Neural progenitor cell (in vitro differentiated cells): ENCODE measurements at regions not wholly inside any gene's neighbourhood (a gene's known extent, or its start where the extent isn't known, plus 50 kb on each side); places are given as distances from the start of the nearest gene placed in this dataset.
A peak's percentile ranks its signal among the peaks of the same experiment; 100 is the strongest.

Experiments used
- DNase-seq: peaks from one replicate; pipeline ENCODE4 v3.0.0-alpha.2; 2016; ENCODE audit warnings: low spot score
- H2AFZ ChIP-seq: fragments of 200-600 bp; sonication (generic); replicated peaks from 2 replicates; pipeline ENCODE4 v1.6.1; 2016; ENCODE audit warnings: antibody characterized with exemption
- H3F3A ChIP-seq: fragments of 200-600 bp; sonication (generic); 2 replicates; pipeline ENCODE4 v1.6.1; 2016; ENCODE audit warnings: antibody characterized with exemption, low read depth
- H3K27ac ChIP-seq: fragments of 200-600 bp; sonication (generic); 2 replicates; pipeline ENCODE4 v1.5.1; 2016; ENCODE audit warnings: mild to moderate bottlenecking
- H3K27me3 ChIP-seq: fragments of 200-600 bp; sonication (generic); 2 replicates; pipeline ENCODE4 v1.6.1; 2016; ENCODE audit warnings: mild to moderate bottlenecking, moderate library complexity
- H3K36me3 ChIP-seq: fragments of 200-600 bp; sonication (generic); 2 replicates; pipeline ENCODE4 v1.5.1; 2016
- H3K4me1 ChIP-seq: fragments of 200-600 bp; sonication (generic); 2 replicates; pipeline ENCODE4 v1.6.1; 2016; ENCODE audit warnings: mixed run types
- H3K4me2 ChIP-seq: fragments of 200-600 bp; sonication (generic); 2 replicates; pipeline ENCODE4 v1.6.1; 2016
- H3K4me3 ChIP-seq: fragments of 200-600 bp; sonication (generic); 2 replicates; pipeline ENCODE4 v1.5.1; 2016
- H3K79me2 ChIP-seq: fragments of 200-600 bp; sonication (generic); 2 replicates; pipeline ENCODE4 v1.6.1; 2016; ENCODE audit warnings: low read depth
- H3K9ac ChIP-seq: fragments of 200-600 bp; sonication (generic); 2 replicates; pipeline ENCODE4 v1.6.1; 2016
- H3K9me3 ChIP-seq: fragments of 200-600 bp; sonication (generic); 2 replicates; pipeline ENCODE4 v1.5.1; 2016; ENCODE audit warnings: low read depth
- H4K20me1 ChIP-seq: fragments of 200-600 bp; sonication (generic); 2 replicates; pipeline ENCODE4 v1.6.1; 2016; ENCODE audit warnings: low read depth
- H3K27ac Mint-ChIP-seq: 3 replicates; pipeline ENCODE4 v1.8.0; 2021; ENCODE audit warnings: mixed read lengths
- H3K27me3 Mint-ChIP-seq: 2 replicates; pipeline ENCODE4 v1.8.0; 2022; ENCODE audit warnings: low read depth, mild to moderate bottlenecking, inconsistent platforms, moderate library complexity, mixed read lengths; ENCODE audit not compliant: insufficient read depth
- H3K36me3 Mint-ChIP-seq: 3 replicates; pipeline ENCODE4 v1.8.0; 2021; ENCODE audit warnings: mixed read lengths
- H3K4me1 Mint-ChIP-seq: 3 replicates; pipeline ENCODE4 v1.8.0; 2021; ENCODE audit warnings: mixed read lengths
- H3K4me3 Mint-ChIP-seq: 3 replicates; pipeline ENCODE4 v1.8.0; 2021; ENCODE audit warnings: mild to moderate bottlenecking, moderate library complexity, mixed read lengths
- H3K9me3 Mint-ChIP-seq: 3 replicates; pipeline ENCODE4 v1.8.0; 2020; ENCODE audit warnings: mixed read lengths
- EZH2 ChIP-seq: fragments of 200-600 bp; sonication (generic); IDR thresholded peaks from 2 replicates; pipeline ENCODE4 v1.6.1; 2017; ENCODE audit warnings: antibody characterized with exemption, mild to moderate bottlenecking, moderate library complexity
- EZH2phosphoT487 ChIP-seq: fragments of 200-600 bp; sonication (generic); IDR thresholded peaks from 2 replicates; pipeline ENCODE4 v1.6.1; 2017; ENCODE audit warnings: antibody characterized with exemption
- TF ChIP-seq, protein P1 (sequence below): fragments of 200-600 bp; sonication (generic); IDR thresholded peaks from 2 replicates; pipeline ENCODE4 v1.5.1; 2017; ENCODE audit warnings: antibody characterized with exemption, mild to moderate bottlenecking

DNA sequence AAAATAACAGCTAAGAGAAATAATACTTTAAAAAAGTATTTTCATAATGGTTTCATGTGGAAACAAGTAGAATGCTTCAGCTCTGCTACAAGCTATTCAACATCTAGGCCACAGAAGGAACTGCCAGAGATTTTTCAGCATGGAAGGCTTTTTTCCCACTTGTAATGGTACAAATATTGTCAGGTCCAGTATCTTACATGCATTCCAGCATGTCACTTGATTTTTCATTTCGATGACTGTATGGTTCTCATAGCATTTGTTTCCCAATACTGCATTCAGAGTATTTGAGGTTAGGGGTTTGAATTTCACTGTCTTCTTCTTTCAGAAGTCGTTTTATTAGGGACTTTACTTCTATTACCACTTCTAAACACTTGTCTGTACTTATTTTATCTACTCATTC lies 1701.5 kb upstream of the FLRT2 start:
- Histone ChIP-seq H3K9me3 (no peaks in the 10 kb centered on the region), H2AFZ (no peak overlapping the region), H3F3A (no peaks in the 10 kb centered on the region), H3K4me2 (no peak overlapping the region), H3K4me3 (no peak overlapping the region), H3K27ac (no peak overlapping the region), H3K36me3 (no peaks in the 10 kb centered on the region), H4K20me1 (no peaks in the 10 kb centered on the region), H3K79me2 (no peaks in the 10 kb centered on the region), H3K27me3 (no peaks in the 10 kb centered on the region), H3K9ac (no peak overlapping the region), H3K4me1 (no peaks in the 10 kb centered on the region)
- Mint-ChIP-seq H3K36me3 (no peaks in the 10 kb centered on the region), H3K27me3 (no peaks in the 10 kb centered on the region), H3K4me3 (no peak overlapping the region), H3K27ac (no peak overlapping the region), H3K9me3 (no peaks in the 10 kb centered on the region), H3K4me1 (no peaks in the 10 kb centered on the region)
- no peak for DNase-seq
- TF ChIP-seq EZH2phosphoT487 = no peak
- TF ChIP-seq, protein P1, sequence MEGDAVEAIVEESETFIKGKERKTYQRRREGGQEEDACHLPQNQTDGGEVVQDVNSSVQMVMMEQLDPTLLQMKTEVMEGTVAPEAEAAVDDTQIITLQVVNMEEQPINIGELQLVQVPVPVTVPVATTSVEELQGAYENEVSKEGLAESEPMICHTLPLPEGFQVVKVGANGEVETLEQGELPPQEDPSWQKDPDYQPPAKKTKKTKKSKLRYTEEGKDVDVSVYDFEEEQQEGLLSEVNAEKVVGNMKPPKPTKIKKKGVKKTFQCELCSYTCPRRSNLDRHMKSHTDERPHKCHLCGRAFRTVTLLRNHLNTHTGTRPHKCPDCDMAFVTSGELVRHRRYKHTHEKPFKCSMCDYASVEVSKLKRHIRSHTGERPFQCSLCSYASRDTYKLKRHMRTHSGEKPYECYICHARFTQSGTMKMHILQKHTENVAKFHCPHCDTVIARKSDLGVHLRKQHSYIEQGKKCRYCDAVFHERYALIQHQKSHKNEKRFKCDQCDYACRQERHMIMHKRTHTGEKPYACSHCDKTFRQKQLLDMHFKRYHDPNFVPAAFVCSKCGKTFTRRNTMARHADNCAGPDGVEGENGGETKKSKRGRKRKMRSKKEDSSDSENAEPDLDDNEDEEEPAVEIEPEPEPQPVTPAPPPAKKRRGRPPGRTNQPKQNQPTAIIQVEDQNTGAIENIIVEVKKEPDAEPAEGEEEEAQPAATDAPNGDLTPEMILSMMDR = no peak
- no peak for TF ChIP-seq EZH2

DNA sequence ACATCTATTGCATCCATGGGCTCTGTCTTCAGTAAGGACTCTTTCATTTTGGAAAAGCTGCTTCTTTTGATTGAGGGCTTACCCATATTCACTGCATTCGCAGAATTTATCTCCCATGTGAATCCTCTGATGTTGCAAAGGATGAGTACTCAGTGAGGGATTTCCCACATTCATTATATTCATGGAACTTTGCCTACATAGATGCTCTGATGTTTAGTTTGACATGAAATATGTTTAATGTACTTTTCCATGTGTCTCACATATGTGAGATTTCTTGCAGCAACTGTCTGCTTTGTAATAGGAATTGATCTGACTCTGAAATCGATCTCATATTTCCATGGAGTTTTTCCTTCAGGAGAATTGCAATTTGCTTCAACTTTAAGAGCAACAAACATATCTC lies 1699.6 kb upstream of the FLRT2 start:
- Mint-ChIP-seq H3K36me3 (no peaks in the 10 kb centered on the region), H3K9me3 (no peaks in the 10 kb centered on the region), H3K27ac (no peak overlapping the region), H3K27me3 (no peaks in the 10 kb centered on the region), H3K4me3 (no peak overlapping the region), H3K4me1 (no peaks in the 10 kb centered on the region)
- H3K4me3 ChIP-seq = no peak overlapping the region
- no peaks in the 10 kb centered on the region for H3K27me3 ChIP-seq
- TF ChIP-seq EZH2phosphoT487 (no peak), EZH2 (no peak)
- TF ChIP-seq, protein P1 = no peak
- no peaks in the 10 kb centered on the region for H4K20me1 ChIP-seq
- no peak overlapping the region for H3K9ac ChIP-seq
- H3K4me1 ChIP-seq = no peaks in the 10 kb centered on the region
- H3F3A ChIP-seq = no peaks in the 10 kb centered on the region
- no peak overlapping the region for H3K27ac ChIP-seq
- no peaks in the 10 kb centered on the region for H3K79me2 ChIP-seq
- H3K9me3 ChIP-seq = no peaks in the 10 kb centered on the region
- DNase-seq = no peak
- H3K36me3 ChIP-seq = no peaks in the 10 kb centered on the region
- no peak overlapping the region for H3K4me2 ChIP-seq
- H2AFZ ChIP-seq = no peak overlapping the region

DNA sequence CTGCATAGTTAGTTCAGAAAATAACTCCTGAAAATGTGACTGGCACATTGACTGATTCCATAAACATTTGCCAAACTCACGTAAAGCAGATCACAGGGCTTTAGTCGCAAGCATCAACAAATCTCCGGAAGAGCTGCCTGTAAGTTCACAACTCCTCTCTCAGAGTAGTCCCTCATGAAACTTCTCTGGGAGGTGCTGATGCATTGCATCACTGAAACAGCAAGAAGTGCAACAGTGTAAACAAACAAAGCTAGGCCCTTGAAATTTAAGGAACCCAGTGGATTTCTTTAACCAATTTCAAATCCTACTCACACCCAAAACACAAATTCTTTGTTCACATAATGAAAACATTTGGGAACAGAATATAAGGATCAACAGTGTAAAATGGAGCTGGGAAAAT lies 1691.7 kb upstream of the FLRT2 start:
- H3K9me3 Mint-ChIP-seq = no peaks in the 10 kb centered on the region
- no peak overlapping the region for H3K27ac ChIP-seq
- no peaks in the 10 kb centered on the region for H4K20me1 ChIP-seq
- no peak overlapping the region for H3K27ac Mint-ChIP-seq
- H3K4me2 ChIP-seq = no peak overlapping the region
- TF ChIP-seq EZH2 (no peak), EZH2phosphoT487 (no peak)
- TF ChIP-seq, protein P1 = no peak
- no peaks in the 10 kb centered on the region for H3K36me3 Mint-ChIP-seq
- no peaks in the 10 kb centered on the region for H3K36me3 ChIP-seq
- no peaks in the 10 kb centered on the region for H3K27me3 Mint-ChIP-seq
- no peaks in the 10 kb centered on the region for H3K27me3 ChIP-seq
- no peak overlapping the region for H3K9ac ChIP-seq
- no peaks in the 10 kb centered on the region for H3K4me1 Mint-ChIP-seq
- H3K79me2 ChIP-seq = no peaks in the 10 kb centered on the region
- no peaks in the 10 kb centered on the region for H3F3A ChIP-seq
- H3K4me1 ChIP-seq = no peaks in the 10 kb centered on the region
- H3K4me3 Mint-ChIP-seq = no peak overlapping the region
- no peaks in the 10 kb centered on the region for H3K9me3 ChIP-seq
- DNase-seq = no peak
- peak overlapping the region; percentile 85 for H2AFZ ChIP-seq
- H3K4me3 ChIP-seq = no peak overlapping the region

DNA sequence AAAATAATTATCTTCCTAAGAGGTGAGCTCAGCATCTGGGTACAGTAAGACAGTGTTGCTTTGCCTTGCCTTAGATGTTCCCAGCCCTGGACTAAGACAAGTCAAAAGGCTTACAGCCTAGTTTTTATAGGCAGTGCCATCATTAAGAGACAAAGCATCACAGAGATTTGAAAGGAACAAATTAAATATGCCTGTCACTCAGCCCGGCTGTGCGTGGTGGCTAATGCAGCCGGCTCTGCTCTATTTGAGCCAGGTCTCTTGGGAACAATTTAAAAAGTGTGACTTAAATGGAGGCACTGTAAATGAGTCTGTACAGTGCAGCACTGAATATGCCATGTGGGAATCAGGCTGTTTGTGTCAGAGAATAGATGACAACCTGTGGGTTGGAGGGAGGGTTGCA lies 1687.4 kb upstream of the FLRT2 start:
- no peaks in the 10 kb centered on the region for H3K79me2 ChIP-seq
- no peak overlapping the region for H3K4me2 ChIP-seq
- Mint-ChIP-seq H3K27ac (no peak overlapping the region), H3K9me3 (no peaks in the 10 kb centered on the region), H3K36me3 (no peaks in the 10 kb centered on the region), H3K27me3 (no peaks in the 10 kb centered on the region), H3K4me3 (no peak overlapping the region), H3K4me1 (no peaks in the 10 kb centered on the region)
- H3K4me1 ChIP-seq = no peaks in the 10 kb centered on the region
- no peaks in the 10 kb centered on the region for H4K20me1 ChIP-seq
- H3K9me3 ChIP-seq = no peaks in the 10 kb centered on the region
- H3K36me3 ChIP-seq = no peaks in the 10 kb centered on the region
- DNase-seq = no peak
- no peak overlapping the region for H3K27ac ChIP-seq
- no peak for TF ChIP-seq EZH2
- TF ChIP-seq, protein P1 = no peak
- TF ChIP-seq EZH2phosphoT487 = no peak
- no peaks in the 10 kb centered on the region for H3F3A ChIP-seq
- no peaks in the 10 kb centered on the region for H3K27me3 ChIP-seq
- H3K4me3 ChIP-seq = no peak overlapping the region
- no peak overlapping the region for H3K9ac ChIP-seq
- H2AFZ ChIP-seq = no peak overlapping the region
